H1 (cell line): ENCODE measurements at regions not wholly inside any gene's neighbourhood (a gene's known extent, or its start where the extent isn't known, plus 50 kb on each side); places are given as distances from the start of the nearest gene placed in this dataset.

Experiments used
- BACH1 ChIP-seq: IDR thresholded peaks from 2 replicates; pipeline ENCODE4 v1.6.1; 2012; ENCODE audit warnings: low read length, improper control_type of control experiment
- BRCA1 ChIP-seq: IDR thresholded peaks from 2 replicates; pipeline ENCODE4 v1.6.1; 2012; ENCODE audit warnings: low read depth, low read length, improper control_type of control experiment
- CHD7 ChIP-seq: fragments of 300-600 bp; sonication (generic); IDR thresholded peaks from 2 replicates; pipeline ENCODE4 v1.7.1; 2012; ENCODE audit warnings: low read length, moderate library complexity, mild to moderate bottlenecking, inconsistent platforms; ENCODE audit not compliant: insufficient replicate concordance
- E2F6 ChIP-seq: IDR thresholded peaks from 2 replicates; pipeline ENCODE4 v1.6.1; 2012; ENCODE audit warnings: inconsistent platforms
- RXRA ChIP-seq: IDR thresholded peaks from 2 replicates; pipeline ENCODE4 v1.6.1; 2011; ENCODE audit warnings: low read depth, mild to moderate bottlenecking, low read length, moderate library complexity; ENCODE audit not compliant: insufficient read depth
- SAP30 ChIP-seq: fragments of 300-600 bp; sonication (generic); IDR thresholded peaks from 2 replicates; pipeline ENCODE4 v1.7.1; 2012; ENCODE audit warnings: low read length, moderate library complexity, mild to moderate bottlenecking, inconsistent platforms; ENCODE audit not compliant: insufficient read depth, insufficient replicate concordance
- SIX5 ChIP-seq: IDR thresholded peaks from 2 replicates; pipeline ENCODE4 v1.6.1; 2011; ENCODE audit warnings: mild to moderate bottlenecking, low read depth, low read length
- TAF1 ChIP-seq: IDR thresholded peaks from 2 replicates; pipeline ENCODE4 v1.6.1; 2011; ENCODE audit warnings: mild to moderate bottlenecking, low read depth, low read length
- TBP ChIP-seq: IDR thresholded peaks from 2 replicates; pipeline ENCODE4 v1.6.1; 2011; ENCODE audit warnings: low read depth, low read length, improper control_type of control experiment

GRCh38 chr6:22380236-22380635, 83.4 kb upstream of the PRL start (continued):
- TF ChIP-seq CHD7 = no peak
- TF ChIP-seq E2F6 = no peak
- no peak for TF ChIP-seq TBP
- TF ChIP-seq SIX5 = no peak
- no peak for TF ChIP-seq TAF1
- no peak for TF ChIP-seq SAP30
- TF ChIP-seq BRCA1 = no peak
- TF ChIP-seq BACH1 = no peak
- no peak for TF ChIP-seq RXRA
